GM18511 (cell line): ENCODE measurements at regions not wholly inside any gene's neighbourhood (a gene's known extent, or its start where the extent isn't known, plus 50 kb on each side); places are given as distances from the start of the nearest gene placed in this dataset.
"Not testable (repeated sequence)": the region's sequence is repeated elsewhere in the genome, so short reads cannot be mapped to it uniquely, and the experiment has no call there.

Experiments used
- ATAC-seq: cut with Tn5 transposase; IDR thresholded peaks from one replicate; pipeline ENCODE4 v1.9.1; 2021; ENCODE audit warnings: mild to moderate bottlenecking, moderate library complexity; ENCODE audit not compliant: unreplicated experiment

DNA sequence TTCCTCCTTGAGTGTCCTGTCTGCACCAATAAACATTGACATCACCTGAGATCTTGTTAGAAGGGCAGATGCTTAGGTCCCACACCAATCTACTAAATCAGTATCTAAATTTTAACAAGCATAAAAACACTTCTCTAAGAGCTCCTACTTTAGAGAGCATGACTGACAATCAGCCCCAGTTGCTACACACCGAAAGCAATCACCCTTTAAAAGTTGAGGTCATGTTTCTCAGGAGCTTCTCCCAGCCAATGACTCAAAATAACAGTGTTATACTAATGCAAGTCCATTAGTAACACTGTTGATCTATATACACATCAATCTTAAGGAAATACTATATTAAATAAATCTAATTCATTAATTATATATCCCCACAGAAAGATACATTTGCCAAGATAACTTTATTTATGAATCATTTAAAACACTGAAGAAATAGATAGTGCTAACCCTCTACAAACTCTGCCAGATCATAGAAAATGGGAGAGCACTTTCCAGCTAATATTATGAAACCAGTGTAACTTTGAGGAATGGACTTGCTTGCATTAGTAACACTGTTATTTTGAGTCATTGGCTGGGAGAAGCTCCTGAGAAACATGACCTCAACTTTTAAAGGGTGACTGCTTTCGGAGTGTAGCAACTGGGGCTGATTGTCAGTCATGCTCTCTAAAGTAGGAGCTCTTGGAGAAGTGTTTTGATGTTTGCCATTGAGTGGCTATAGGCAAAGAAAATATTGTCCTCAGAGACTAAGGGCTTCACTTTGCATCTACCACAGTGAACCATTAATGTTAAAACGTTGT, 109.8 kb upstream of the HDX start:
- ATAC-seq, result no peak

DNA sequence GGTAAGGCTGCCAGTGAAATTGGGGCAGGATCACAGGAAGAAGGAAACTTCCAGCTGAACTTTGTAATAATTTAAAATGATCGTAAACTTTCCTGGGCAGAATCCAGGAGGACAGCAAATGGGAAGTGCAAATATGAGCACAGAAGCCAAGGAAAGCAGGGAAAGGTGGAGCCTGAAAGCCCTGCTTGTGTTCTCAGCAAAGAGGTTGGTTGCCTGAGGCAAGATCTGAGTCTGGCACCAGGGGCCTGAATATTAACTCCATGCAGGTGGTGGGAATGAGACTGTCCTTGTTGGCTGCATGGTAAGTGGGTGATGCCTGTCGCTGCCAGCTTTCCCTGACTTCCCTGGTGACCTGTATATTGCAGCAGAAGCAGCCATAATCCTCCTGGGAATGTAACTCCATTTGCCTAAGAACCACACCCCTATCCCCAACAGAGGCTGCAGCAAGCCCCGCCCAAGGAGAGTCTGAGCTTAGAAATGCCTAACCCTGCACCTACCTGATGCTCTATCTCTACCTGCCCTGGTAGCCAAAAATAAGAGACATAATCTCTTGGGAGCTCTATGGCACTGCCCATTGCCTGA, 132.0 kb upstream of the HDX start:
- no peak for ATAC-seq

DNA sequence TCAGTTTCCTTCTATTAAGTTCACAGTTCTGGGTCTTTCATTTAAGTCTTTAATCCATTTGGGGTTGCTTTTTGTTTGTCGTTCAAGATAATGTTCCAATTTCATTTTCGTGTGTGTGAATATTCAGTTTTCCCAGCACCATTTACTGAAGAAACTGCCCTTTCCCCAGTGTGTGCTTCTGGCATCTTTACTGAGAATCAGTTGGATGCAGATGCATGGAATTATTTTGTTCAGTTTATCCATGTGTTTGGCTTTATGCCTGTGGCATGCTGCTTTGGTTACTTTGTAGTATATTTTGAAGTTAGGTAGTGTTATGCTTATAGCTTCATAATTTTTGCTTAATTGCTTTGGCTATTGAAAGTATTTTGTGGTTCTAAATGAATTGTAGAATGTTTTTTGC, 163.8 kb upstream of the HDX start:
- no peak for ATAC-seq

DNA sequence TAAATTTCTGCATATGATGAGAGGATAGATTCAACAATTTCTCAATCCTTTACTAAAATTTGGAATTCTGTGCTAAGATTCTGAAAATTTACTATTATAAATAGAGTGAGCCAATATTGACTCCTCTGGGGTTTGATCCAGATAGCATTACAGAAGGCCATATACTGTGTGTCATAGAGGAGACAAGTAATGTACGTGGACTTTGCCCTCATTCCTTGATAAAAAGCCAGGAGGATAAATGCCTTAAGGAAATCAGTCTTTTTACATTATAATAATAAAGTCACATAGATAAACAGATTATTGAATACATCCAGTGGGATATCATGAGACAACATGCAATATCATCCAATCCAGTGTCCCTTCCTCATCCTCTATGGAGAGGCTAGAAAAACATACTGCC, 188.0 kb upstream of the HDX start:
- ATAC-seq, result no peak

DNA sequence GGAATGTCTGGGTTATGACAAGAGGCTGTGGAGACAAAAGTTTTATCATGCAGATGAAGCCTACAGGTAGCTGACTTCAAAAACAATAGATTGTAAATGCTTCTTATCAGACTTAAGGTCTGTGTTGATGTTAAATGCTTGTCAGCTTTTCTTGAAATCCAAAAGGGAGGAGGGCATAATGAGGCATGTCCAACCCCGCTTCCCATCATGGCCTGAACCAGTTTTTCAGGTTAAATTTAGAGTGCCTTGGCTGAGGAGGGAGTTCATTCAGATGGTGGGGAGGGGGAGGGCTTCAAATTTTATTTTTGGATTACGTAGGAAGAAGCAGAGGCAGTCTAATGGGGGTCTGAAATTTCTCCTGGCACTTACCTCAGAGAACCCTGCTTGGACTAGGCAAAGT, 207.7 kb upstream of the HDX start:
- no peak for ATAC-seq

DNA sequence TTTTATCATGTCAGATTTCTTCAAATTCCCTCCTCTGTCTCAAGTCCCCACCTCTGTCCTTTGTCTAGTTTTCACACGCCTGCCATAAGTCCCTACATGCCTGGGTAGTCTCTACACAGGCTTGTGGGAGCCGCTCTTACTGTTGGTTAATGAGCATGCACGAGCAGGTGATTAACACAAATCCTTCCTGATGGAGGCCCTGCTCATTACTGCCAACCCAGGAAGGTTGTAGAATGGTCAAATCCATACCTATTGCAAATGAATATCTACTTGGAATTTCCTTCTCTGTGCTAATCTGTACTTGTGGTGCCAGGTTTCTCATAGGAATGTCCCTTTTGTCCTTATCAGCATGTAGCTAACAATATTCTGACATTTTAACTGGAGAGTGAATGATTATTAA, 208.4 kb upstream of the HDX start:
- ATAC-seq, result no peak

DNA sequence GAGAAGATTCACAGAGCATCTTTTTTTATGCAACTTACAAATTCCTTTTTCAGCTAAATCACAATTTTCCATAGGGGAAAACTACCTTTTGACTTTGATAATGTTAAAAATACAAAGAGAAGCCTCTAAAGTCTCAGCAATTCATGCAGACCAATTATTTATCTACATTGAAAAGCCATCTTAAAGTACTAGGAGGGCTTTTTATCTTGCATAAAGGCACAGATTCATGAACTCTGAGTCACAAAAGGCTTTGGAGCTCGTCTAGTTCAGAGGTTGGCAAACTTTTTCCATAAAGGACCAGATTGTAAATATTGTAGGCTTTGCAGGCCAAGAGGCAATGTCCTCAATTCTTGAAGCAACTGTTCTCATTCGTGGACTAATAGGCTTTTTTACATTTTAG, 210.4 kb upstream of the HDX start:
- no peak for ATAC-seq

DNA sequence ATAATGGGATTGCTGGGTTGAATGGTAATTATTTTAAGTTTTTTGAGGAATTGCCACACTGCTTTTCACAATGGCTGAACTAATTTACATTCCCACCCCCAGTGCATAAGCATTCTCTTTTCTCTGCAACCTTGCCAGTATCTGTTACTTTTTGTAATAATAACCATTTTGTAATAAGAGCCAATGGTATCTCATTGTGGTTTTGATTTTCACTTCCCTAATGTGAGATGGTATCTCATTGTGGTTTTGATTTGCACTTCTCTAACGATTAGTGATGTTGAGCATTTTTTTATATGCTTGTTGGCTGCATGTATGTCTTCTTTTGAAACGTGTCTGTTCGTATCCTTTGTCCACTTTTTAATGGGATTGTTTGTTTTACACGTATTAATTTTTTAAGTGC, 213.1 kb upstream of the HDX start:
- peak; percentile 50 for ATAC-seq

DNA sequence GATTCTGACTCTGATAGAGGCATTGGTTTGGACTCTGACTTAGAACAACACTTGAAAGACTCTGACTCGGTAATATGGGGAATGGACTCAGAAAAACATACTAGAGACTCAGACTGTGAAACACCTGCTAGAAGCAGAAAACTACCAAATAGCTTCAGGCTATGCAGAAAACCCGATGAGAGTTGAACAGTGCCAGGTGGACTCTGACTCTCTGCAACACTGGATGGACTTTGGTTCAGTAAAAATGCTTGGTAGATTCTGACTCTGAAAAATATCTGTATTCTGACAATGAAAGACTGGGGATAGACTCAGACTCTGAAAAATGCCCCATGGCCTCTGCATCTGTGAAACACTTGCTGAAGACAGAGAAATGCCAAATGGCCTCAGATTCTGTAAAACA, 215.1 kb upstream of the HDX start:
- no peak for ATAC-seq

DNA sequence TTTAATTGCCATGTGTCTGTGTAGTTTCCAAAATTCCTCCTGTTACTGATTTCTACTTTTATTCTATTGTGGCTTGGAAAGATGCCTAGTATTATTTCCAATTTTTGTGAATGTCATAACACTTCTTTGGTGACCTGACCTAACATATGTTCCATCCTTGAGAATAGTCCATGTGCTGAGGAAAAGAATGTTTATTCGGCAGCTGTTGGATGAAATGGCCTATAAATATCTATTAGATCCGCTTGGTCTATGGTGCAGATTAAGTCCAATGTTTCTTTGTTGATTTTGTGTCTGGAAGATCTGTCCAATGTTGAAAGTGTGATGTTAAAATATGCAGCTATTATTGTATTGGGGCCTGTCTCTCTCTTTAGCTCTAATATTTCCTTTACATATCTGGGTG, 219.2 kb upstream of the HDX start:
- ATAC-seq, result no peak

DNA sequence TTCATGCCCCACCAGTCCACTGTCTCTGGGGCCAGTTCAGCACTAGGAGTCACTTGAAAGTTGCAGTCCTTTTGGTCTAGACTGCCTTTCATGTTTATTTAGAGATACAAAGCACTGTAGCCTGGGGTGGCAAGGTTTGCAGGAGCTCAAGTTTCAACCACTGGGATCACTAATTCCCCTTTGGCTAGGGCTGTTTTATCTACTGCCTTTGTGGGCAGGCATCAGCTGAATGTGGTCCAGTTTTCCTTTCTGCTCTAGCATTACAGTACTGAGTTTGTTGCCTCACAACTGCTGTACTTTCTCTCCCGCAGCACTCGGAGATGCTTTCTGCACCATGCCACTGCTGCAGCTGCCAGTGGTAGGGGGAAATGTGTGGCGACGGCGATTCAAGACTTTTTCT, 222.3 kb upstream of the HDX start:
- no peak for ATAC-seq

DNA sequence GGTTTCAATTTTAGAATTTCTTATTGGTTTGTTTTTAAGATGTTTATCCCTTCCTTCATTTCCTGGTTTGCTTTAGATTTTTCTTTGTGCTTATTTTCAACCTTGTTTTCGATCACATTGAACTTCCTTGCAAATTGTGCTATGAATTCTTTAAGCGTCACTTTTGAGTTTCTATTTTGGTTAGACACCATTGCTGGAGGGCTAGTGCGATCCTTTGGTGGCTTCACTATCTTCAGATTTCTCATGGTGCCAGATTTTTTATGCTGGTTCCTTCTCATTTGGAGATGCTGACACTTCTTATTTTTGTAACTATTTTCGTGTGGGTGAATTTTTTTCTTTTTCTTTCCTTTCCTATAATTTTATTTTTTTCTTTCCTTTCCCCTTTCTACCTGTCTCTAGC, 227.2 kb upstream of the HDX start:
- peak; percentile 2 for ATAC-seq

DNA sequence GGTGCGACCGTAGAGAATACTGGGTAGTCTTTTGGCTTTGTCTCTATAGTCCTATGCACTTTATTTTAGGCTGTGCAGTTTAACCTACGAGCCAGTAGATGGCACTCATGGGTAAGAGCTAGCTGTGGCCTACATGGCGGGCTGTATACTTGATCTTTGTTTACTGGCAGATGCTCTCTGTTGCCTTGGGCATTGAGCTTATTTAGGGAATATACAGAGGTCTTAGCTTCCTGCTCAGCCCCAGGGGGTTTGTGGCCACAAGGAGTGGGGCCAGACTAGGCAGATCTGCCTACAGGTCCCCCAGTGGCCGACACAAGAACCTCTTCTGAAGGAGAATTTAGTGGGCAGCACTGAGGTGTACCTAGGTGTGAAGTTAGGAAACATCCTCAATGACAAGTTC, 227.6 kb upstream of the HDX start:
- ATAC-seq, result peak; percentile 100

DNA sequence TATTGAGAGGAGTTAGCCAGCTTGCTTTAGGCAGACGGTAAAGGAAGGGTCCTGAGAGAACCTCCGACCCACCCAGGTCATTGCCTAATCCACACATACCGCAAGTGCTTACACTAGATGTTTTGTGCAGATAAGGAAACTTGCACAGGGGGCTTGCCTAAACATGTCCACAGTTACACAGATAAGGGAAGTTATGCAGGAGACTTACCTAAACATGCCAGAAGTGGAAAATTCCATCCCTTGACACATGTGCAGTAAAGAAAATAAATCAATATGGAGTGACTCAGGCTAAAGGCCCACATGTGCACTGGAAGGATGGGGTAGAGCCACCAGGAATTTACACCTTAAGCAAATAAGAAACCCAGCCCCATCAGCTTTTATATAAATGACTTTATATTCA, 232.8 kb upstream of the HDX start:
- no peak for ATAC-seq

DNA sequence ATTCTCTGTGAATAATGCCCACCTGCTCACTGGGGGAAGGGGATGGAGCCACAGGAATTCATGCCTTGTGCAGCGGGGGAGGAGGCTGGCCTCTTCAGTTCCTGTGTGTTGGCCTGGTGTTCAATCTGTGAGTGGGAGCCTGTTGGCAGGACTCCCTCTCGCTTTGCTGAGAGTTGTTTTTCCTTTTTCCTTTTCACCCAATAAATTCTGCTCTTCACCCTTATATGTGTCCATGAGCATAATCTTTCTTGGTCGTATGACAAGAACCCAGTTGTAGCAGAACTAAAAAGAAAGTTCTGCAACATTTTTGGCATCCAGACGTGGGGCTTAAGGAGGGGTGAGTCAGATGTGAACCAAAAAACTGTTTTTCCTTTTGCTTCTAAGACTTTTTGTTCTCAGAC, 235.2 kb upstream of the HDX start:
- ATAC-seq, result no peak

DNA sequence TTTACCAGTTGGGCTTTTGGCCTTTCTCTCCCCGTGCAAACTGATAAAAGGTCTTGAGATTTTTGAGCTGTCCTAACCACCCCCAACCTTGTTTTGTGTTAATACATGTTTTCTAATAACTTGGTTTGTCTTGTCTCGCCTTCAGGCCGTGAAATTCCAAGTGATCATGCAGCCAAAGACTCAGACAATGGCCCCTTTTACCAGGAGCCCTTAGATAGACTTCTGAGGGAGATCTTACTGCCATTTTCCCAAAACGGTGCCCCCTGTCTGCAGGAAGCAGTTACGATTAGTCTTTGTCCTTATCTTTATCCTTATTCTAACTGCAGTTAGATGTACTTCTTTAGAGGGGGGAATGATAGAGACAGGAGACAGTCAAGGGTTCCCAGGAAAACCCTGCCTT, 245.3 kb upstream of the HDX start:
- ATAC-seq, result no peak

DNA sequence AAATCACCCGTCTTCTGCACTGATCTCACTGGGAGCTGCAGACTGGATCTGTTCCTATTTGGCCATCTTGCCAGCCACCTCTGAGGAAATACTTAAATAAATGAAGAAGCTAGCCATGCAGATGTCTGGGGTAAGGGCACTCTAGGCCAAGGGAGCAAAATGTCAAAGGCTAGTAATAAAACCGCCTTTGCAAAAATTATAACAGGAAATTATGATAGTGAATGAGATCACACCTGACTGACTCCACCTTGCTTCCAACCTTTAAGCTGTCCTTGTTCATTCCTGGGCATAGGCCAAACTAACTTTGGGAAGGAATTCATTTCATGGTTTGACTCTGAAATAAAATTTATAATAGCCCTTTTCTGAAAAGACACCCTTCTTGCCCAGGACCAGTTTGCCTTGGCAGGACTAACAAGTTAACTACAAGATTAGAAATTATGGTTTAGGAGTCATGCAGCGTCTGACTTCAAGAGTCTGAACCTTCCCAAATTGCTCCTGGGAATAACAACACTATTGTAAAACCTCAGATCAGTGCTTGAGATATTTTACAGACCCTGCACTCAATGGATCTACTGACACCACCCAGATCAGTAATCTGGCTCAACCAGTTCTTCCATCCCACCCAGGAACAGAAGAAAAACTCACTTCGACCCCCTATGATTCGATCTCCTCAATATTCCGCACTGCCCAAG, 246.9 kb upstream of the HDX start:
- ATAC-seq, result no peak

DNA sequence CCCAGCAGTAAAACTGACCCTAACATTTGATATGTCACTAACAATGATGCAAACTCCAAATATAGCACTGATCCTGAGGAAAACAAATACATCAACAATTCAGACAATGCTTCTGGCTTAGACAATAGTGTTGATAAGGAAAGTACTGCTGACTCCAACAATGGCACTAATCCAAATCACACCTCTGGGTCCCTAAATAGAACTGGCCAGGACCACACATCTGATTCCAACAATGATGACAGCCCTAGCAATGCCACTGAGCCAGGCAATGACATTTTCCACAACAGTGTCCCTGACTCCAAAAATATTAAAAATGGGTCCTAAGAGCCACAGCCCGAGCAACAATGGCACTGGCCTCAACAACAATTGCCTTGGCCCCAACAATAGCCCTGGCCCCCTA, 243.1 kb upstream of the APOOL start:
- no peak for ATAC-seq

DNA sequence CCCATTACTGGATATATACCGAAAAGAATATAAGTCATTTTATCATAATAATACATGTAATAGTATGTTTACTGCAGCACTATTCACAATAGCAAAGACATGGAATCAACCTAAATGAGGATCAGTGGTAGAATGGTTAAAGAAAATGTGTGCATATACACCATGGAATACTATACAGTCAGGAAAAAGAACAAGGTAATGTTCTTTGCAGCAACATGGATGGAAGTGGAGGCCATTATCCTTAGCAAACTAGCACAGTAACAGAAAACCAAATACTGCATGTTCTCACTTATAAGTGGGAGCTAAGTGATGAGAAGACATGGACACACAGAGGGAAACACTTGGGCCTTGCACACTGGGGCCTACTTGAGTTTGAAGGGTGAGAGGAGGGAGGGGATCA, 207.4 kb upstream of the APOOL start:
- ATAC-seq, result no peak

DNA sequence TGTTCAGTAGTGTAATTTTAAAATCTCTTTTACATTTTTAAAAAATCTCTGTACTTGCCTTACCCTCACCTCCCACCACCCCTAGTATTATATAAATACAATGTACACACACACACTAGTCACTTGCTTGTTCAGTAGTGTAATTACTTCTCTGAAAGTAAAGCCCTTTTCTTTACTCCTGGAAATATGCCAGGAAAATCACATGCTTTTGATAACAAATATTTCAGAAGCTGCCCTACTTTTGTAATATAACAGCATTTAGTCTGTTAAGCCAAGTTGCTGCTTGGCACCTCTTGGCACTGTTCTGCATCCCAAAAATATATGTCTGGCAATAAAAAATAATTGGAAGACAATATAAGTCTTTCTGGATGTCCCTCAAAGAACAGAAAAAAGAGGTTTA, 172.8 kb upstream of the APOOL start:
- ATAC-seq, result no peak

DNA sequence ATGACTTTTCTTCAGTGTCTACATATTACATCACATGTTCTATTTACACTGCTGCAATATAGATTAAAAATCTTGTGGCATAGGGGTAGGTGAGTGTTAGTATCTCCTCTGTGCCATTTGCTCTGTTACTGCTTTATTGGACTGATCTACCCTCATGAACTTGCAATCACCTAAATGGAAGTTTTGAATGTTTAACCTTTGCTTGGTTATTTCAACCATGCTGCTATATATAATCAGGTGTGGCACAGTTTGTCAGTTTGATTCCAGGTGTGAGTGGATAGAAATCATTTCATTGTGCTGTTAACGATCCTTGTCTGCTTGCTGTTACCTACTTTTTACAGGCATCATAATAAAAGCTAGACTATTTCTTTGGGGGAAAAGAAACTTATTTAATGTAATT, 157.1 kb upstream of the APOOL start:
- not testable (repeated sequence) for ATAC-seq

DNA sequence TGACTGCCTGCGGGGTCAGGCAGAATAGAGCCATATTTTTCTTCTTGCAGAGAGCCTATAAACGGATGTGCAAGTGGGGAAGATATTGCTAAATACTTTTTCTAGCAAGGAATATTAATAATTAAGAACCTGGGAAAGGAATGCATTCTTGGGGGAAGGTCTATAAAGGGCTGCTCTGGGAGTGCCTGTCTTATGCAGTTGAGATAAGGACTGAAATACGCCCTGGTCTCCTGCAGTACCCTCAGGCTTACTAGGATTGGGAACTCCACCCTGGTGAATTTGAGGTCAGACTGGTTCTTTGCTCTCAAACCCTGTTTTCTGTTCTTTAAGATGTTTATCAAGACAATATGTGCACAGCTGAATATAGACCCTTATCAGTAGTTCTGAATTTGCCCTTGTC, 152.5 kb upstream of the APOOL start:
- ATAC-seq, result not testable (repeated sequence)
